GM19324 (cell line): ENCODE measurements at regions not wholly inside any gene's neighbourhood (a gene's known extent, or its start where the extent isn't known, plus 50 kb on each side); places are given as distances from the start of the nearest gene placed in this dataset.
"Not testable (repeated sequence)": the region's sequence is repeated elsewhere in the genome, so short reads cannot be mapped to it uniquely, and the experiment has no call there.

Experiments used
- ATAC-seq: cut with Tn5 transposase; IDR thresholded peaks from one replicate; pipeline ENCODE4 v1.9.1; 2021; ENCODE audit warnings: mild to moderate bottlenecking, moderate library complexity; ENCODE audit not compliant: unreplicated experiment, low FRiP score

DNA sequence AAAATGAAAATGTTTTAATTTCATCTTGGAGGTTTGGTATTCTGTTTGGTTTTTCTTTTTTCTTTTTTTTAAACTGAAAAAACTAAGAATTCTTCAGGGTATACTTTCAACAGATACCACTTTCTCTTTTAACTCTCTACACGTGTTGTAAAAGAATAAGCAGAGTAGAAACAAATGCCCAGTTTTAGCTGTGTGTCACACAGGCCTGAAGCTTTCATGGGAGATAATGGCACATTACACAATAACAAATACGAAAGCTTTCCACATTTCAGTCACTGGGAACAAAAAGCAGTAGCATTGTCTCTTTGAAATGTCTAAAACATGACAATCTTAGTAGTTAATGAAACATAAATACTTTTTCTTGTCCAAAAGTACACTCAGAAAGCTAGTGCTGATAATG is 818.5 kb downstream of the TBL1XR1 start:
- no peak for ATAC-seq

DNA sequence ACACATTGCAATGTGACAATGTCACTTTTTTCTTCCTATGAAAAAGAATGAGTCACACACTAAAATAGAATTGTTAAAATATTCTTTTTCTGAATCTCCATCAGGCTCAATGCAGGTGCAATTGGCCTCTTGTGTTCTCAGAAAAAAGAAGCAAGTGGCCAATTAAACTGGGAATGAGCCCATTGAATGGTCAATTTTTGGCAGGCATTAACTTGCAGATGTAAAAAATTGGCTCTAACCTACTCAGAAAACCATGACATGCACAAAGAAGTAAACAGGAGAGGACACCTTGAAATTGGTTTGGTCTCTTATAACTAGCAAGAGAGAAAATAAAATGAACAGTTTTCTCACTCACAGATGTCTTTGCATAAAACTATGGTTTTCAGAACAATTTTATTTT is 820.8 kb downstream of the TBL1XR1 start:
- no peak for ATAC-seq

DNA sequence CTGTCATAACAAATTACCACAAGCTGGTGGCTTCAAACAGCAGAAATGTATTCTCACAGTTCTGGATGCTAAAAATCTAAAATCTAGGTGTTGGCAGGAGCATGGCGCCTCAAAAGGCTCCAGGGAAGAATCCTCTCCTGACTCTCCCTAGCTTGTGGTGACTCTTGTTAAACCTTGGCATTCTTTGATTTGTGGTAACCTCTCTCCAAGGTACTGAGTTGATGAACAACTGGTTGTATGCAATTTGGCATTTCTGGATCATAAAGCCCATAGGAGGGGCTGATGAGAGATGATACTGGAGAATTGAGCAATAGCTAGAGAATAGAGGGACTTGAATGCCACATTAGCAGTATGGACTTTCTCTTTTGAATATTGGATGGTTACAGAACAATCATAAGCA is 821.8 kb downstream of the TBL1XR1 start:
- no peak for ATAC-seq

GRCh38 chr3:176362191-176362731 is 835.0 kb downstream of the TBL1XR1 start:
- no peak for ATAC-seq

DNA sequence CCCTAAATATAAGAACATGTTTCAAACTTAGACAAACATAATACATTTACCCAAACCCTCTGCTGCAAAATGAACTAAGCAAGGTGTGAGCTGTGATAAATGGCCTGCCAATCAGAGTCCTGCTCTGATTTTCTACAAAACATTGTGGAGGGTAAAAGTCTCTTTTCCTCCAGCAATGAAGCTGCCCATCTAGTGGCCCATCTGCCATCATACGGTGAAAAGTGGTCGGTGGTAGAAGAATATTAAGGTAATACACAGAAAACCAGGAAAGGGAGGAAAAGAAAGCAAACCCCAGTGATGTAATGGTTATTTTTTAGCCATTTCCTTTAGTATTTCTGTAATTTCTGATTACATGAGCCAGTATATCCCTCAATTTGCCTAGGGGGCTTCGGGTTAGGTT is 838.1 kb downstream of the TBL1XR1 start:
- ATAC-seq: no peak

GRCh38 chr3:176357891-176358290 is 839.4 kb downstream of the TBL1XR1 start:
- ATAC-seq: no peak

- no peak for ATAC-seq
These were observed 842.4 kb downstream of the TBL1XR1 start for GRCh38 chr3:176354843-176355242.

- no peak for ATAC-seq
These were observed 844.5 kb downstream of the TBL1XR1 start for GRCh38 chr3:176352716-176353334.

GRCh38 chr3:176351408-176351807 is 845.9 kb downstream of the TBL1XR1 start:
- no peak for ATAC-seq

- no peak for ATAC-seq
These were observed 847.6 kb downstream of the TBL1XR1 start for GRCh38 chr3:176349706-176350105.

DNA sequence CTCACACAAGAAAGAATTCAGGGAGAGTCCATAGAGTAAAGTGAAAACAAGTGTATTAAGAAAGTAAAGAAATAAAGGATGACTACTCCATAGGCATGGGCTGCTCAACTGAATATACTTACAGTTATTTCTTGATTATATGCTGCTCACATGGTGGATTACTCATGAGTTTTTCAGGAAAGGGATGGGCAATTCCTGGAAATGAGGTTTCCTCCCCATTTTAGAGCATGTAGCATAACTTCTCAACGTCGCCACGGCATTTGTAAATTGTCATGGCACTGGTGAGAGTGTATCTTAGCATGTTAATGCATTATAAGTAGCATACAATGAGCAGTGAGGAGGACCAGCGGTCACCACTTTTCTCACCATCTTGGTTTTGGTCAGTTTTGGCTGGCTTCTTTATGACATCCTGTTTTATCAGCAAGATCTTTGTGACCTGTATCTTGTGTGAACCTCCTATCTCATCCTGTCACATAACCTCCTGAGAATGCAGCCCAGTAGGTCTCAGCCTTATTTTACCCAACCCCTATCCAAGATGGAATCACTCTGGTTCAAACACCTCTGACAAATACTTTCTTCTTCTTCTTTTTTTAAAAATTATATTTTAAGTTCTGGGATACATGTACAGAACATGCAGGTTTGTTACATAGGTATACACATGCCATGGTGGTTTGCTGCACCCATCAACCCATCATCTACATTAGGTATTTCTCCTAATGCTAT is 849.7 kb downstream of the TBL1XR1 start:
- ATAC-seq: no peak

DNA sequence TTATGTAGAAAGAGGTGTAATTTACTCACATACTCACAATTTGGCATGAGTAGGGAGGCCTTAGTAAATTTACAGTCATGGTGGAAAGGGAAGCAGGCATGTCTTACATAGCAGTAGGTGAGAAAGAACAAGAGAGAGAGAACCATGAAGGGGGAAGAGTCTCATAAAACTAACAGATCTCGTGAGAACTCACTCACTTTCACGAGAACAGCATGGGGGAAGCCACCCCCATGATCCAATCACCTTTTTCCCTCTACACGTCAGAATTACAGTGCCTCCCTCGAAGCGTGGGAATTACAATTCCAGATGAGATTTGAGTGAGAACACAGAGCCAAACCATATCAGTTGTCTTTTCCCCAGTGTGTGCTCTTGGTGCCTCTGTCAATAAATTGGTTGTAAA is 855.3 kb downstream of the TBL1XR1 start:
- no peak for ATAC-seq

- no peak for ATAC-seq
These were observed 868.6 kb downstream of the TBL1XR1 start for GRCh38 chr3:176328666-176329065.

- no peak for ATAC-seq
These were observed 869.1 kb downstream of the TBL1XR1 start for GRCh38 chr3:176328198-176328597.

GRCh38 chr3:176326894-176327490 is 870.3 kb downstream of the TBL1XR1 start:
- not testable (repeated sequence) for ATAC-seq

DNA sequence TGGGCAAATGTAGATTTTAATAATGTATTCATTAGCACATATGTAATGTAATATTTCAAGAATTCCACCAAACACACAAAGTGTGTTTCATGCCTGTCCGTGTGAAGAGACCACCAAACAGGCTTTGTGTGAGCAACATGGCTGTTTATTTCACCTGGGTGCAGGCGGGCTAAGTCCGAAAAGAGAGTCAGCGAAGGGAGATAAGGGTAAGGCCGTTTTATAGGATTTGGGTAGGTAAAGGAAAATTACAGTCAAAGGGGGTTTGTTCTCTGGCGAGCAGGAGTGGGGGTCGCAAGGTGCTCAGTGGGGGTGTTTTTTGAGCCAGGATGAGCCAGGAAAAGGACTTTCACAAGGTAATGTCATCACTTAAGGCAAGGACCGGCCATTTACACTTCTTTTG is 875.8 kb downstream of the TBL1XR1 start:
- ATAC-seq: not testable (repeated sequence)

DNA sequence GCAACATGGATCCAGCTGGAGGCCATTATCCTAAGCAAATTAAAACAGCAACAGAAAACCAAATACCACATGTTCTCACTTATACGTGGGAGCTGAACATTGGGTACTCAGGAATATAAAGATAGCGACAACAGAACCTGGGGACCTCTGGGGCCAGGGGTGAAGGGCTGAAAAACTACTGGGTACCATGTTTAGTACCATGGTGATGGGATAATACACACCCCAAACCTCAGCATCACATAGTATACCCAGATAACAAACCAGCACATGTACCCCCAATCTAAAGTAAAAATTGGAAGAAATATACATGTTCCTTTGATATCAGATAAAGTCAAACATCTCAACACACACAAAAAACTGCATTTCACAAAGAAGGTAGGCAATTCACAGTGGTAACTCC is 876.2 kb downstream of the TBL1XR1 start:
- no peak for ATAC-seq

DNA sequence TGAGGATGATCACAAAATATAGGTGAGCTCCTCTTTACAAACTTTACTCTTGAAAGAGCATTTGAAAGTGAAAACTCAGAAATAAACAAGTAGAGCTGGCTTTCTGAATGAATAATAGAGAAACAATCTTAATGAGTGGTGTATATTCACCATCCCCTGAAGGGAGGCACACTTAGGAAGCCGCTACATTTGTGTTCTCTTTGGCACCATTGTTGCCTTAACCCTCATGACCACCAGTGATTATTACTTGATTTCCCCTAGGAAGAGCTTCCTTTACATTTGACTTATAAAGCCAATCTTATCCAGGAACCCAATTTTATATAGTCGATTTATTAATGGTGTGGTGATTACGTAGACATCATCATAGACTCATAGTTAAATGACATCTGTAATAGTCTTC is 883.9 kb downstream of the TBL1XR1 start:
- ATAC-seq: no peak

DNA sequence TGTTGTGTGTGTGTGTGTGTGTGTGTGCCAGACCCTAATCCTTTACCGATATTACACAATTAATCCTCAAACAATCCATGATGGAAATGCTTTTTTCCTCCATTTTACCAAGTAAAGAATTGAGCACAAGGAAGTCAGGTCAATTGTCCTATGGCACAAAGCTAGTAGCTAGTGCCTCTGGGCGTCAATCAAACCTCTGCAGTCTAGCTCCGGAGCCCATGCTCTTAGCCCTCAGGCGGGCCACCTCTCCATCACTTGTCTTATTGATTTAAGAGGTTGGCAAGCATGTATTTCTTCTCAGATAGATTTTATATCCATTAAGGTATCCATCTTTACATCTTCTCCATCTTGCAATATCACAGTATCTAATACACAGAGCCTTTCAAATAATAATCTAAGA is 886.6 kb downstream of the TBL1XR1 start:
- no peak for ATAC-seq

- ATAC-seq: no peak
These were observed 895.0 kb downstream of the TBL1XR1 start for GRCh38 chr3:176302271-176302670.

GRCh38 chr3:176296066-176296597 is 901.1 kb downstream of the TBL1XR1 start:
- no peak for ATAC-seq
